ENCODE measurements at regions not wholly inside any gene's neighbourhood (a gene's known extent, or its start where the extent isn't known, plus 50 kb on each side); places are given as distances from the start of the nearest gene placed in this dataset.

- Histone ChIP-seq H2AFZ (ENCODE audit: low read depth, low read length) (no peak overlapping the region), H3F3A (ENCODE audit: insufficient read depth, low read length, poor library complexity, severe bottlenecking) (no peaks in the 10 kb centered on the region), H4K20me1 (ENCODE audit: insufficient read depth) (no peaks in the 10 kb centered on the region), H3K9me2 (ENCODE audit: insufficient read depth, low read length) (no peaks in the 10 kb centered on the region), H3K4me2 (ENCODE audit: low read length) (no peak overlapping the region), H3K36me3 (ENCODE audit: insufficient read depth, low read length) (no peaks in the 10 kb centered on the region), H3K4me3 (ENCODE audit: low read length) (no peak overlapping the region), H3K79me2 (replicated peaks; ENCODE audit: insufficient read depth, low read length) (no peaks in the 10 kb centered on the region), H3K9ac (ENCODE audit: low read length) (no peak overlapping the region), H3K27me3 (ENCODE audit: insufficient read depth, low read depth, low read length) (no peaks in the 10 kb centered on the region), H3K27ac (ENCODE audit: low read length) (no peak overlapping the region), H3K9me3 (ENCODE audit: low read length) (no peaks in the 10 kb centered on the region)
- TF ChIP-seq SMC3 (conservative IDR thresholded peaks at IDR 0.05; ENCODE audit: poor library complexity) (no peak), EZH2 (IDR thresholded peaks at IDR 0.05; ENCODE audit: borderline replicate concordance, insufficient read depth, low read length, poor library complexity, severe bottlenecking) (no peak), CTCF (IDR thresholded peaks at IDR 0.05; ENCODE audit: poor library complexity, severe bottlenecking) (no peak), EP300 (conservative IDR thresholded peaks at IDR 0.05; ENCODE audit: poor library complexity, severe bottlenecking) (no peak), RAD21 (conservative IDR thresholded peaks at IDR 0.05) (no peak), POLR2AphosphoS5 (IDR thresholded peaks at IDR 0.05) (no peak), REST (IDR thresholded peaks at IDR 0.05; ENCODE audit: borderline replicate concordance) (no peak), MXI1 (conservative IDR thresholded peaks at IDR 0.05; ENCODE audit: poor library complexity, severe bottlenecking) (no peak), TAF1 (IDR thresholded peaks at IDR 0.05; ENCODE audit: low read depth) (no peak)
These were observed 615.0 kb upstream of the MKI67 start for GRCh38 chr10:128741180-128741579.

- no peaks in the 10 kb centered on the region for H3K27me3 ChIP-seq (ENCODE audit: insufficient read depth, low read depth, low read length)
- H3K36me3 ChIP-seq (ENCODE audit: insufficient read depth, low read length): no peaks in the 10 kb centered on the region
- H3K9me2 ChIP-seq (ENCODE audit: insufficient read depth, low read length): no peaks in the 10 kb centered on the region
- H2AFZ ChIP-seq (ENCODE audit: low read depth, low read length): no peak overlapping the region
- no peak overlapping the region for H3K9ac ChIP-seq (ENCODE audit: low read length)
- H3K27ac ChIP-seq (ENCODE audit: low read length): no peak overlapping the region
- H4K20me1 ChIP-seq (ENCODE audit: insufficient read depth): no peaks in the 10 kb centered on the region
- no peaks in the 10 kb centered on the region for H3K9me3 ChIP-seq (ENCODE audit: low read length)
- no peak overlapping the region for H3K4me3 ChIP-seq (ENCODE audit: low read length)
- TF ChIP-seq SMC3 (conservative IDR thresholded peaks at IDR 0.05; ENCODE audit: poor library complexity) (no peak), RAD21 (conservative IDR thresholded peaks at IDR 0.05) (no peak), EP300 (conservative IDR thresholded peaks at IDR 0.05; ENCODE audit: poor library complexity, severe bottlenecking) (no peak), REST (IDR thresholded peaks at IDR 0.05; ENCODE audit: borderline replicate concordance) (no peak), POLR2AphosphoS5 (IDR thresholded peaks at IDR 0.05) (no peak), CTCF (IDR thresholded peaks at IDR 0.05; ENCODE audit: poor library complexity, severe bottlenecking) (no peak), TAF1 (IDR thresholded peaks at IDR 0.05; ENCODE audit: low read depth) (no peak), EZH2 (IDR thresholded peaks at IDR 0.05; ENCODE audit: borderline replicate concordance, insufficient read depth, low read length, poor library complexity, severe bottlenecking) (no peak), MXI1 (conservative IDR thresholded peaks at IDR 0.05; ENCODE audit: poor library complexity, severe bottlenecking) (no peak)
- no peak overlapping the region for H3K4me2 ChIP-seq (ENCODE audit: low read length)
- H3K79me2 ChIP-seq (replicated peaks; ENCODE audit: insufficient read depth, low read length): no peaks in the 10 kb centered on the region
- no peaks in the 10 kb centered on the region for H3F3A ChIP-seq (ENCODE audit: insufficient read depth, low read length, poor library complexity, severe bottlenecking)
These were observed 615.5 kb upstream of the MKI67 start for GRCh38 chr10:128741680-128742079.
